HG03025 (cell line): ENCODE measurements at regions not wholly inside any gene's neighbourhood (a gene's known extent, or its start where the extent isn't known, plus 50 kb on each side); places are given as distances from the start of the nearest gene placed in this dataset.
"Not testable (repeated sequence)": the region's sequence is repeated elsewhere in the genome, so short reads cannot be mapped to it uniquely, and the experiment has no call there.

Source experiments
- ATAC-seq: cut with Tn5 transposase; IDR thresholded peaks from one replicate; pipeline ENCODE4 v1.9.1; 2021; ENCODE audit warnings: mild to moderate bottlenecking, moderate library complexity; ENCODE audit not compliant: unreplicated experiment, low FRiP score

DNA sequence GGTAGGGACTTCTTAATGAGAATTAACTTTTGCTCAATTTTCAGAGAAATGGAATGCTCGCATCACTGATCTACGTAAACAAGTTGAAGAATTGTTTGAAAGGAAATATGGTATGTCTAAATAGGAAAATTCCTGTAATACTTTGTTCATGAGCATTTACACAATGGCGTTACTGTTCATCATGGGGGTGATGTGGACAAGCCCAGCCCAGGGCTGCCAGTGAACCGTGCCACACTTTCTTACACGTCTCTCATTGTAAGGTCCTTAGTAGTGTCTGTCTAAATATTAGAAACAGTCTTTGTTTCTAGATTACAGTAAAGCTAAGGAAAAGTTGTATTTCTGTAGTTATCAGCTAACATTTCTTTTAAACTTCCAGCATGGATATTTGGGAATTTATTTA, 91.0 kb upstream of the SPDYE9 start:
- ATAC-seq = not testable (repeated sequence)

- ATAC-seq = not testable (repeated sequence)
Measured at GRCh38 chr7:73175322-73175721, 89.5 kb upstream of the SPDYE9 start.

DNA sequence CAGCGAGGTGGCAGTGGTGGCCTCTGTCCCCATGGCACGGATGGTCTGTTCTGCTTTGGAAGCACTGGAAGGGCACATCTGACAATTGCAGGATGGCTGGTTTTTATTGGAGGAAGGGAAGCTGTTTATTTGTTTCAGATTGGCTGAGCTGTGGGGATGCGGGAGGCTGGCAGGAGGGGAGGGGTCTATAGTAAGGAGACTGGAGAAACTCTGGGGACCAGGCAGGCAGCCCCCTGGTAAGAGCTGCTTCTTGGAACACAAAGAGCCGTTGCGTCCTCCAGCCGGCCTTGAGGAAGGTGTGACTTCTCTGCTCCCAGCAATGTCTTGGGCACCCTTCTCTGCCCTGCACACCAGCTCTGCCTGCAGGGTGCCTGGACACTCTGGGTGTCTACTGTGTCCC, 85.1 kb upstream of the SPDYE9 start:
- not testable (repeated sequence) for ATAC-seq

DNA sequence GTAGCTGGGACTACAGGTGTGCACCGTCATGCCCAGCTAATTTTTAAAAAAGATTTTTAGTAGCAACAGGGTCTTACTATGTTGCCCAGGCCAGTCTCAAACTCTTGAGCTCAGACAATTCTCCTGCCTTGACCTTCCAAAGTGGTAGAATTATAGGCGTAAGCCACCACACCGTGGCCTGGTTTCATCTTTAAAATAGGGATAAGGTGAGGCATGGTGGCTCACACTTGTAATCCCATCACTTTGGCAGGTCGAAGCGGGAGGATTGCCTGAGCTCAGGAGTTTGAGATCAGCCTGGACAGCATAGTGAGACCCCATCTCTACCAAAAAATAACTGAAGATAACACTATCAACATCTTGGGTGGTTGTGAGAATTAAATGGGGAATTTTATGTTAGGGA, 84.6 kb upstream of the SPDYE9 start:
- not testable (repeated sequence) for ATAC-seq

- not testable (repeated sequence) for ATAC-seq
Measured at GRCh38 chr7:73166152-73166551, 80.3 kb upstream of the SPDYE9 start.

GRCh38 chr7:73162680-73163079, 76.8 kb upstream of the SPDYE9 start:
- ATAC-seq = not testable (repeated sequence)

- ATAC-seq = not testable (repeated sequence)
Measured at GRCh38 chr7:73161727-73162126, 75.9 kb upstream of the SPDYE9 start.

DNA sequence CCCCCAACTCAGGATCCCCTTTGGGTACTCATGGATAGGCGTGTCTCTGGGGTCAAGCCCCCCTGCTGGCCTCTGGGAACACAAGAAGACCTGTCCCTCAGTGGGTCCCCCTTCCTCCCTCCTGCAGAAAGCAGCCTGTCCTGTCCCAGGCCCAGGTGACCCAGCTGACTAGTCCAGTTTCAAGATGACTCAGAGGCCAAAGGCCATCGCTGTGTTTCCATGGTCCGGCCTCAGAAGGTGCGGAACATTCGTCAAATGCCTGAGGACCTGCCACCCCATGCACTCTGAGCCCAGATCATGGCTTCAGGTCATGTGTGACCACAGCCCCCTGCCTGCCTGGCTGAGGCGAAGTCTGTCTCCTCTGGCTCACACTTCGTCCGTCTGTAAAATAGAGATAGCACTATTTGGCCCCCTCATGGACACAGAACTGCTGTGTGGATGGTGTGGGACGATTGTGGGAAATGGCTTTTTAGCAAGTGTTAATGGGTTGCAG, 71.4 kb upstream of the SPDYE9 start:
- ATAC-seq = not testable (repeated sequence)

DNA sequence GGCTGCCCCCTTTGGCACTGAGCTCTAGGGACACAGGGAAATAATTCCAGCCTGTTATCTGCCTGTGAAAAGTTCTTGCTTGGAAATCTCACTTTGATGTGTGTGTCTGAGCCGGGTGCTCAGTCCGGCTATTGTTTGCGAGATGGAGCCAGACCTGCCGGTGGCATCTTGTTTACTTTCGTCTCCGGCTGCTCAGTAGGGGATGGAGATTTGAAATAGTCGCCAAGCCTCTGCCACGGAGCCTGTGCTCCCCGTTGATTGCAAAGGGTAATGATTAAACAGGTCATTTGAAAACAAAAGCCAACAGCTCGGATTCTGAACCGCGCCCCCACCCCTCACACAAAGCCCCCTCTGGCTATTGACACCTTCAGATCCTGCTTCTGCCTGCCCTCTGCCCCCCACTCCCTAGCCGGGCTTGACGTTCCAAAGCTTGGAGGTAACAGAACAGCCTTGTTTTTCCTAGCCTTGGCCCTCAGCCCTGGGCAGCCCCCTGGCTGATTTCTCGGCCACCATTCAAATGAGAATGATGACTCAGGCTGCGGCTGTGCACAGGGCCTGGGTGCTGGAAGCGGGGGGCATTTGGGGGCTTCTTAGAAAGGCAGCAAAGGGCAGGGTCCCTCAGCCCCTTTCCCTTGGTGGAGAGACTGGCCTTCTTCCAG, 70.8 kb upstream of the SPDYE9 start:
- ATAC-seq = not testable (repeated sequence)

DNA sequence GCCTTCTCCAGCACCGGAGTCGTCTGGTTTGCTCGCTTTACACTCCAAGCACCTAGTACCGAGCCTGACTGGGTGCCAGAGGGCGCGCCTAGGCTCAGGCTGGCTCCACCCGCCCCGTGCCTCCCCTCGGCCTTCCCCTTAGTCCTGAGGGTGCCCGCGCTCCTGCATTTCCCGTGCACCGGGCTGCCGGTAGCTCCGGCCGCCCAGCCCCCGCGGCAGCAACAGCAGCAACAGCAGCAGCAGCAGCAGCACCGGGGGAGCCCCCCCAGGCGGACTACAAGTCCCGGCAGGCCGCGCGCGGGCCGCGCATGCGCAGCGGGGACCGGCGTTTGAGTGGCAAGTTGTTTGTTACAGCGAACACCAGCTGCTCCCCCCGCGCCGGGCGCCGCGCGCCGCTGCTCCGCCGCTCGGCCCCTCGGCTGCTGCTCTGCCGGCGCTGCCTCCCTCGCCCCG, 68.8 kb upstream of the SPDYE9 start:
- peak; percentile 76 for ATAC-seq

- not testable (repeated sequence) for ATAC-seq
Measured at GRCh38 chr7:73153921-73154585, 68.2 kb upstream of the SPDYE9 start.

DNA sequence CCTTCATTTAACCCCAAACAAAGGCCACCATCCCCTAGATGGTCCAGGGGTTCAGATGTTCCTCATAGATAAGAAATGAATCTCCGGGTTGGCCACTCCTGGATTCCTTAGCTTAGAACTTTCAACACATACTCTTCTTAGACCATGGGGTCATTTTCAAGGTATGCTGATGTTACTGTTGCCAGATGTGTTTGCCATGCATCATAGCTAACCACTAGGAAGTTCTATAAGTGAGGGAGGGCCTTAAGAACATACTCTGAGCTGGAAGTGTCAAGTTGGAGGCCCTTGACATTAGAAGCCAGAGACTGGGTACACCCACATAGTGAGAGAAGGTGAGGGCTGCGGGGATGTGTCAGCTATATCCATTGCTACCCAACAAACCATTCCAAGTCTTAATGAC, 62.7 kb upstream of the SPDYE9 start:
- not testable (repeated sequence) for ATAC-seq

DNA sequence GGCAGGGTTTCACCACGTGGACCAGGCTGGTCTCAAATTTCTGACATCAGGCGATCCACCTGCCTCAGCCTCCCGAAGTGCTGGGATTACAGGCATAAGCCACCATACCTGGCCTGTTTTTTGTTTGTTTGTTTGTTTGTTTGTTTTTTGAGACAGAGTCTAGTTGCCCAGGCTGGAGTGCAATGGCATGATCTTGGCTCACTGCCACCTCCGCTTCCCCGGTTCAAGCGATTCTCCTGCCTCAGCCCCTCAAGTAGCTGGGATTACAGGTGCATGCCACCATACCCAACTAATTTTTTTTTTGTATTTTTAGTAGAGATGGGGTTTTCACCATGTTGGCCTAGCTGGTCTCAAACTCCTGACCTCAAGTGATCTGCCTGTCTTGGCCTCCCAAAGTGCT, 61.8 kb upstream of the SPDYE9 start:
- not testable (repeated sequence) for ATAC-seq

GRCh38 chr7:73143993-73144392, 58.2 kb upstream of the SPDYE9 start:
- not testable (repeated sequence) for ATAC-seq

DNA sequence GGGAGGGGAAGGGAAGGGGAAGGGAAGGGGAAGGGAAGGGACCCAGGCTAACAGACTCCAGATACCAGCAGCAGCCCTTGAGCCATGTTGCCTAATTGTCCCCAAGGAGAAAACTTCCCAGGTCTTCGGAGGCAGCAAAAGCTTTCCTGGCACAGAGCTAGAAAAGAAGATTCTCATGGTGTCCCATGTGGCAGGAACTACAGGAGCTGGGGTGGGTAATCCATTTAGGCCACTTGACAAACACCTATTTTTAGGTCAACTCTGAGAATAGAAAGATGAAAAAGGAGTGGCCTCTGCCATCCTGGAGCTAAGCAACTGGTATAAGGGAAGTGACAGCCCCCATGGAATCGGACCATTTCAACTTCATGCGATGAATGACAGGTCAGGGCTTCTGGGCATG, 52.1 kb upstream of the SPDYE9 start:
- not testable (repeated sequence) for ATAC-seq
